ENCODE measurements at regions not wholly inside any gene's neighbourhood (a gene's known extent, or its start where the extent isn't known, plus 50 kb on each side); places are given as distances from the start of the nearest gene placed in this dataset.

DNA sequence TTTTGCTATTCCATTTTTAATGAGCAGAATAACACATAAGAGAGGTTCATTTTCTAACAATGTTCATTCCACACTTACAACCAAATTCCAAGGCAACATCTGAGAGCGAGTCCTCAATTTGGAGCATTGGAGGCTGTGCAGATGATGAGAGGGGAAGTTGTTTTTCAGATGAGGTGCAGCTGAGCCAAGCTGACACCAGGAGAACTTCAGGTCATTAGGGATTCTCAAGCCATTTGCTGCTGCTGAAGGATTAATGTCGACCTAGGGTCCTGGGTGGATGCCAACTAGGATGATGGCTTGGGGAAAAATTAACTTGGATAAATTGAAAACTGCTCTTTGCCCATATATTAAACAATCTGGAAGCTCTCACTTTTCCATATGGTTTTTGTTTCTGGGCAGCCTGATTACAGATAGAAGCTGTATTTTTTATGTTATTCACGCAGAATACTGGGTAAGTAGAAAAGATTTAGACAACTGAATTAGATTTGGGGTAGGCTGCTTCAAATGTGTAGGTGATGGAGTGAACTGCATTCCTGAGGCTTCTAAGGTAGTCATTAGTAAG is 206.4 kb upstream of the SLC39A10 start:
- H3K9me3 ChIP-seq = no peaks in the 10 kb centered on the region
- in situ Hi-C loops (cut with MboI; ENCODE audit: low sequenced_read_pairs in 4 of 4) = no loop called here
- intact Hi-C loops (cut with DNase I; ENCODE audit: low total_unique reads) = no loop called here
- ATAC-seq (no peak), DNase-seq (no peak)
- H3K4me3 ChIP-seq = no peak overlapping the region
- no peaks in the 10 kb centered on the region for H3K36me3 ChIP-seq
- no peak for TF ChIP-seq POLR2A (IDR thresholded peaks at IDR 0.05)
- TF ChIP-seq, protein P1, sequence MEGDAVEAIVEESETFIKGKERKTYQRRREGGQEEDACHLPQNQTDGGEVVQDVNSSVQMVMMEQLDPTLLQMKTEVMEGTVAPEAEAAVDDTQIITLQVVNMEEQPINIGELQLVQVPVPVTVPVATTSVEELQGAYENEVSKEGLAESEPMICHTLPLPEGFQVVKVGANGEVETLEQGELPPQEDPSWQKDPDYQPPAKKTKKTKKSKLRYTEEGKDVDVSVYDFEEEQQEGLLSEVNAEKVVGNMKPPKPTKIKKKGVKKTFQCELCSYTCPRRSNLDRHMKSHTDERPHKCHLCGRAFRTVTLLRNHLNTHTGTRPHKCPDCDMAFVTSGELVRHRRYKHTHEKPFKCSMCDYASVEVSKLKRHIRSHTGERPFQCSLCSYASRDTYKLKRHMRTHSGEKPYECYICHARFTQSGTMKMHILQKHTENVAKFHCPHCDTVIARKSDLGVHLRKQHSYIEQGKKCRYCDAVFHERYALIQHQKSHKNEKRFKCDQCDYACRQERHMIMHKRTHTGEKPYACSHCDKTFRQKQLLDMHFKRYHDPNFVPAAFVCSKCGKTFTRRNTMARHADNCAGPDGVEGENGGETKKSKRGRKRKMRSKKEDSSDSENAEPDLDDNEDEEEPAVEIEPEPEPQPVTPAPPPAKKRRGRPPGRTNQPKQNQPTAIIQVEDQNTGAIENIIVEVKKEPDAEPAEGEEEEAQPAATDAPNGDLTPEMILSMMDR (IDR thresholded peaks at IDR 0.05 in 4 of 5, conservative IDR thresholded peaks at IDR 0.05 in 1 of 5) = no peak
- no peaks in the 10 kb centered on the region for H3K27me3 ChIP-seq
- H3K4me1 ChIP-seq = no peaks in the 10 kb centered on the region
- H3K27ac ChIP-seq = no peak overlapping the region

DNA sequence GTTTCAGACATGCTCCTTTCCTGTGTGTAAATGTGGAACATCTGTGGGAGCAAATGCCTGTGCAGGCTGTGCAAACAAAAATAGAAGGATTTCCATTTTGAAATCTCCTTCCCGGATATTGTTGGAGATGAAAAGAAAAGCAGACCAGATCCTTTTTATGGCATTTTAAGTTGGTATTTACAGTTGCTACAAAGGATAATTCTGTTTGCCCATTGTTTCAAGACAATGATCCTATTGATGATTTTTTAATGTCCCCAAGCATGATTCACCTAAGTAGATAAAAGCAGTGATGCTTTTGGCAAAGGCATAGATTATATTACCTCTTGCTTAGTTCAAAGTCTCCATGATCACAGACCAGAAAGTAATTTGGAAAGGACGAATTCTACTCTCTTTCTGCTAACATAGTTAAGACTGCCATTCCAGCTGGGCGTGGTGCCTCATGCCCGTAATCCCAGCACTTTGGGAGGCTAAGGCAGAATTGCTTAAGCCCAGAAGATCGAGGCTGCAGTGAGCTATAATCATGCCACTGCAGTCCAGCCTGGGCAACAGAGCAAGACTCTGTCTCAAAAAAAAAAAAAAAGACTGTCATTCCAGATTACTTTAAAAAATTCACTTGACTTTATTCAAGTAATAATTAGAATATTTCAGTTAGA is 209.6 kb upstream of the SLC39A10 start:
- Histone ChIP-seq H3K27ac (no peak overlapping the region), H3K4me1 (no peaks in the 10 kb centered on the region), H3K4me3 (no peak overlapping the region), H3K27me3 (no peaks in the 10 kb centered on the region), H3K9me3 (no peaks in the 10 kb centered on the region), H3K36me3 (no peaks in the 10 kb centered on the region)
- DNase-seq (no peak), ATAC-seq (no peak)
- TF ChIP-seq POLR2A (IDR thresholded peaks at IDR 0.05) = no peak
- TF ChIP-seq, protein P1 (IDR thresholded peaks at IDR 0.05 in 4 of 5, conservative IDR thresholded peaks at IDR 0.05 in 1 of 5) = no peak
- intact Hi-C loops (cut with DNase I; ENCODE audit: low total_unique reads) (no loop called here), in situ Hi-C loops (cut with MboI; ENCODE audit: low sequenced_read_pairs in 4 of 4) (no loop called here)

DNA sequence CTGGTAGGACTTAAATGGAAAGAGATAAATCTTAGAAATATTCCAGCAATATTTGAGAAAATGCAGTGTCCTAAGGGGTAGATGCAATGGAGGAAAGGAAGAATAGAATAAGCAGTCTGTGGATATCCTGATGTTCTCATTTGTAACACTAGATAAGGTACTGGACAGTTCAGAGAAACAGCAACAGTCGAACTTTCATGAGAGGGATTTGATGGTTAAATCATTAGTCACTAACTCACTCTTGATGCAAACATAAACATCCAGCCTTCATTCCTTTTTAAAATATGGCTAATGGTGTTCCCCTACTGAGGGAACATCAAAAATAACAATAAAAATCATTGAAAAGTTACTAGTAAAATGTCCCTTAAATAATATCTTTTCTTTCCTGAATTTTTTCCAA is 211.4 kb upstream of the SLC39A10 start:
- H3K36me3 ChIP-seq = no peaks in the 10 kb centered on the region
- no peaks in the 10 kb centered on the region for H3K27me3 ChIP-seq
- intact Hi-C loops (cut with DNase I; ENCODE audit: low total_unique reads) = no loop called here
- no peak for ATAC-seq
- H3K27ac ChIP-seq = no peak overlapping the region
- H3K9me3 ChIP-seq = peaks cover 0 to 9% (median 0%) of the 10 kb centered on the region in 3 donors
- TF ChIP-seq, protein P1 (IDR thresholded peaks at IDR 0.05 in 4 of 5, conservative IDR thresholded peaks at IDR 0.05 in 1 of 5) = no peak
- TF ChIP-seq POLR2A (IDR thresholded peaks at IDR 0.05) = no peak
- H3K4me3 ChIP-seq = no peak overlapping the region
- in situ Hi-C loops (cut with MboI; ENCODE audit: low sequenced_read_pairs in 4 of 4) = no loop called here
- no peaks in the 10 kb centered on the region for H3K4me1 ChIP-seq
- DNase-seq = no peak

DNA sequence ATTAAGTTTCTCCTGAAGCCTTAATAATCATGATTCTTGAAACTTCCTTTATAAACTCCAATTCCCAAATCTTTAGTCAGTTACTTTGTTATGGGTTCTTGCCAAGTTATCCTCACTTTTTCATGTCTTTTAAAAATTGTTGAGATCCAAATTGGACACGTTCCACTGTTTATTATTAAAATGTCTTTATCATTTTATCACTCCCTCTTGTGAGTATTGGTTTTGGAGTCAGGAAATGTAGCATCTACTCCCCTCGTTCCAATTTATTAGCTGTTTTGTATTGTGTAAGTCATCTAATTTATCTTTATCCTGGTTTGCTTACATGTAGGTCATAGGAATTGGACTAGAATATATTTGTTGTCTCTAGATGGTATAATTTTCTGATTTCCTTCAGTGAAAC is 213.1 kb upstream of the SLC39A10 start:
- in situ Hi-C loops (cut with MboI; ENCODE audit: low sequenced_read_pairs in 4 of 4) = no loop called here
- intact Hi-C loops (cut with DNase I; ENCODE audit: low total_unique reads) = no loop called here
- H3K27ac ChIP-seq = no peak overlapping the region
- DNase-seq (no peak), ATAC-seq (no peak)
- no peaks in the 10 kb centered on the region for H3K4me1 ChIP-seq
- no peak overlapping the region for H3K4me3 ChIP-seq
- H3K36me3 ChIP-seq = no peaks in the 10 kb centered on the region
- H3K9me3 ChIP-seq = peaks cover 0 to 9% (median 0%) of the 10 kb centered on the region in 3 donors
- TF ChIP-seq, protein P1 (IDR thresholded peaks at IDR 0.05 in 4 of 5, conservative IDR thresholded peaks at IDR 0.05 in 1 of 5) = no peak
- no peaks in the 10 kb centered on the region for H3K27me3 ChIP-seq
